Neural cell (in vitro differentiated cells): ENCODE measurements at regions not wholly inside any gene's neighbourhood (a gene's known extent, or its start where the extent isn't known, plus 50 kb on each side); places are given as distances from the start of the nearest gene placed in this dataset.

Source experiments
- EP300 ChIP-seq: fragments of 450-650 bp; conservative IDR thresholded peaks from 2 replicates; pipeline ENCODE4 v1.6.1; 2014; ENCODE audit warnings: antibody characterized with exemption, mild to moderate bottlenecking, moderate library complexity; ENCODE audit not compliant: poor library complexity, severe bottlenecking
- EZH2 ChIP-seq: fragments of 200-600, 300-800 bp; shearing (Covaris generic), sonication (generic); IDR thresholded peaks from 2 replicates; pipeline ENCODE4 v1.6.1; 2014; ENCODE audit warnings: antibody characterized with exemption, low read length, borderline replicate concordance, mild to moderate bottlenecking; ENCODE audit not compliant: insufficient read depth, poor library complexity, severe bottlenecking
- POLR2AphosphoS5 ChIP-seq: IDR thresholded peaks from 2 replicates; pipeline ENCODE4 v1.6.1; 2012
- RAD21 ChIP-seq: fragments of 450-650 bp; conservative IDR thresholded peaks from 2 replicates; pipeline ENCODE4 v1.6.1; 2014; ENCODE audit warnings: antibody characterized with exemption, mild to moderate bottlenecking, moderate library complexity
- SMC3 ChIP-seq: fragments of 450-650 bp; conservative IDR thresholded peaks from 2 replicates; pipeline ENCODE4 v1.6.1; 2014; ENCODE audit warnings: antibody characterized with exemption, mild to moderate bottlenecking, moderate library complexity; ENCODE audit not compliant: poor library complexity
- TAF1 ChIP-seq: IDR thresholded peaks from 2 replicates; pipeline ENCODE4 v1.6.1; 2012; ENCODE audit warnings: low read depth
- TF ChIP-seq, protein P1 (sequence below): fragments of 450-650 bp; IDR thresholded peaks from 2 replicates; pipeline ENCODE4 v1.5.1; 2014; ENCODE audit warnings: antibody characterized with exemption, mild to moderate bottlenecking, moderate library complexity; ENCODE audit not compliant: poor library complexity, severe bottlenecking
- TF ChIP-seq, protein P2 (sequence below): IDR thresholded peaks from 2 replicates; pipeline ENCODE4 v1.6.1; 2012; ENCODE audit warnings: borderline replicate concordance

DNA sequence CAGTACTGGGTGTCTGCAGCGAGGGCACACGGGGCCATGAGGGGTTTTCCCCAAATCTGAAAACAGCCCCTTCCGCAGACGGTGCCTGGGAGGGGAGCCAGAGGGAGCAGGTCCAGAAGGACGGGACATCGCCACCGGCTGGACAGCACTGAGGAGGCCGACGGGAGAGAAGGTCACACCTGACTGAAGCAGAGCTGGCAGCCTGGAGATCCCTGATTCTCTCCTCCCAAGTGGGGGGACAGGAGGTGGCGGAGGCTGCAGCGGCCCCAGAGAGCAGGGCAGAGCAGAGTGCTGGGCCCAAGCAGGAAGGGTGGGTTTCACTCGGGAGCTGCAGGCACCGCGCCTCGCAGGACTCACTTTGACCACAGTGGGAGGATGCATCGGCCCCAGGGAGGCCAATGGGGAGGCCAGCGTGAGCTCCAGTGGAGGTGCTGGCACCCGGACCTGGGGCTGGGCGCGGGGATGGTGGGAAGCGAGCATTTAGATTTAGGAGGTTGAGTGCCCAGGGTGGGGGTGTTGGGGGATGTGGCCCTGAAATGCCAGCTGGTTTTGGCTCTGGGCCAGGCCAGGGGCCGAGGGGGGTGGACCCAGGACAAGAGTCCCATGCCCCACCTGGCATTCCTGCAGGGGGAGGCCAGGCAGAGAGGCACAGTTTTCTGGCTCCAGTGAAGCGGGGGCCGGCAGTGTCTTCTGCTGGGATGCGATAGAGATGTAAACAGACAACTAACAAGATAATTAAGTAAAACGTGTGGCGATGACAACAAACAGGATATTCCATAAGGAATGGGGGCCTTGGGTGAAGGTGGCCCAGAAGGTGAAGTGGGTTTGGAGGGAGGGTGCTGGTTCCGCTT is 92.3 kb upstream of the FGF3 start:
- TF ChIP-seq, protein P1, sequence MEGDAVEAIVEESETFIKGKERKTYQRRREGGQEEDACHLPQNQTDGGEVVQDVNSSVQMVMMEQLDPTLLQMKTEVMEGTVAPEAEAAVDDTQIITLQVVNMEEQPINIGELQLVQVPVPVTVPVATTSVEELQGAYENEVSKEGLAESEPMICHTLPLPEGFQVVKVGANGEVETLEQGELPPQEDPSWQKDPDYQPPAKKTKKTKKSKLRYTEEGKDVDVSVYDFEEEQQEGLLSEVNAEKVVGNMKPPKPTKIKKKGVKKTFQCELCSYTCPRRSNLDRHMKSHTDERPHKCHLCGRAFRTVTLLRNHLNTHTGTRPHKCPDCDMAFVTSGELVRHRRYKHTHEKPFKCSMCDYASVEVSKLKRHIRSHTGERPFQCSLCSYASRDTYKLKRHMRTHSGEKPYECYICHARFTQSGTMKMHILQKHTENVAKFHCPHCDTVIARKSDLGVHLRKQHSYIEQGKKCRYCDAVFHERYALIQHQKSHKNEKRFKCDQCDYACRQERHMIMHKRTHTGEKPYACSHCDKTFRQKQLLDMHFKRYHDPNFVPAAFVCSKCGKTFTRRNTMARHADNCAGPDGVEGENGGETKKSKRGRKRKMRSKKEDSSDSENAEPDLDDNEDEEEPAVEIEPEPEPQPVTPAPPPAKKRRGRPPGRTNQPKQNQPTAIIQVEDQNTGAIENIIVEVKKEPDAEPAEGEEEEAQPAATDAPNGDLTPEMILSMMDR: no peak
- TF ChIP-seq TAF1: no peak
- TF ChIP-seq, protein P2, sequence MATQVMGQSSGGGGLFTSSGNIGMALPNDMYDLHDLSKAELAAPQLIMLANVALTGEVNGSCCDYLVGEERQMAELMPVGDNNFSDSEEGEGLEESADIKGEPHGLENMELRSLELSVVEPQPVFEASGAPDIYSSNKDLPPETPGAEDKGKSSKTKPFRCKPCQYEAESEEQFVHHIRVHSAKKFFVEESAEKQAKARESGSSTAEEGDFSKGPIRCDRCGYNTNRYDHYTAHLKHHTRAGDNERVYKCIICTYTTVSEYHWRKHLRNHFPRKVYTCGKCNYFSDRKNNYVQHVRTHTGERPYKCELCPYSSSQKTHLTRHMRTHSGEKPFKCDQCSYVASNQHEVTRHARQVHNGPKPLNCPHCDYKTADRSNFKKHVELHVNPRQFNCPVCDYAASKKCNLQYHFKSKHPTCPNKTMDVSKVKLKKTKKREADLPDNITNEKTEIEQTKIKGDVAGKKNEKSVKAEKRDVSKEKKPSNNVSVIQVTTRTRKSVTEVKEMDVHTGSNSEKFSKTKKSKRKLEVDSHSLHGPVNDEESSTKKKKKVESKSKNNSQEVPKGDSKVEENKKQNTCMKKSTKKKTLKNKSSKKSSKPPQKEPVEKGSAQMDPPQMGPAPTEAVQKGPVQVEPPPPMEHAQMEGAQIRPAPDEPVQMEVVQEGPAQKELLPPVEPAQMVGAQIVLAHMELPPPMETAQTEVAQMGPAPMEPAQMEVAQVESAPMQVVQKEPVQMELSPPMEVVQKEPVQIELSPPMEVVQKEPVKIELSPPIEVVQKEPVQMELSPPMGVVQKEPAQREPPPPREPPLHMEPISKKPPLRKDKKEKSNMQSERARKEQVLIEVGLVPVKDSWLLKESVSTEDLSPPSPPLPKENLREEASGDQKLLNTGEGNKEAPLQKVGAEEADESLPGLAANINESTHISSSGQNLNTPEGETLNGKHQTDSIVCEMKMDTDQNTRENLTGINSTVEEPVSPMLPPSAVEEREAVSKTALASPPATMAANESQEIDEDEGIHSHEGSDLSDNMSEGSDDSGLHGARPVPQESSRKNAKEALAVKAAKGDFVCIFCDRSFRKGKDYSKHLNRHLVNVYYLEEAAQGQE: no peak
- TF ChIP-seq EP300: no peak
- no peak for TF ChIP-seq EZH2
- no peak for TF ChIP-seq RAD21
- TF ChIP-seq SMC3: no peak
- TF ChIP-seq POLR2AphosphoS5: no peak
